ENCODE measurements at regions not wholly inside any gene's neighbourhood (a gene's known extent, or its start where the extent isn't known, plus 50 kb on each side); places are given as distances from the start of the nearest gene placed in this dataset.

GRCh38 chr1:190022709-190023108 is 455.0 kb downstream of the BRINP3 start:
- no peak for TF ChIP-seq CTCF (IDR thresholded peaks at IDR 0.05; ENCODE audit: low read depth, low read length)
- DNase-seq (ENCODE audit: extremely low read depth, low read depth) = no peak

- no peak for TF ChIP-seq CTCF (IDR thresholded peaks at IDR 0.05; ENCODE audit: low read depth, low read length)
- DNase-seq (ENCODE audit: extremely low read depth, low read depth) = no peak
Observed at GRCh38 chr1:190029441-190029840, 448.2 kb downstream of the BRINP3 start.

DNA sequence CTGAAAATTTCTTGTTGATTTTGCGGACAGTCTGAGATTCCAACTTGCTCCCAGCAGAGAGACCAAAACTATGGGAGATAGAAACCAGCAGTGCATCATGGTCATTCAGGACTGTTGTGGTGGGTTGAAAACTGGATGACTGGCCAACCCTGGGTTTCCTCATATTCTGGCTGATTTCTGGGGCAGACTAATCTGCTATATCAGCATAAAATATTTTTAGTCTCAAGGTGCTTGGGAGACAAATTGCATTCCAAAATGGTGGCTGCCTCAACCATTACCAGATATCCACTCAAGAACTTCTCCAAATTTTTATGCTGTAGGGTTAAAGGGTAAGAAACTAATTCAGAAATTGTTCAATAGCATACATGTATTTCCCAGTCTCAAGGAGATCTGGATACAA is 434.0 kb downstream of the BRINP3 start:
- TF ChIP-seq CTCF (IDR thresholded peaks at IDR 0.05; ENCODE audit: low read depth, low read length) = no peak
- DNase-seq (ENCODE audit: extremely low read depth, low read depth) = no peak

DNA sequence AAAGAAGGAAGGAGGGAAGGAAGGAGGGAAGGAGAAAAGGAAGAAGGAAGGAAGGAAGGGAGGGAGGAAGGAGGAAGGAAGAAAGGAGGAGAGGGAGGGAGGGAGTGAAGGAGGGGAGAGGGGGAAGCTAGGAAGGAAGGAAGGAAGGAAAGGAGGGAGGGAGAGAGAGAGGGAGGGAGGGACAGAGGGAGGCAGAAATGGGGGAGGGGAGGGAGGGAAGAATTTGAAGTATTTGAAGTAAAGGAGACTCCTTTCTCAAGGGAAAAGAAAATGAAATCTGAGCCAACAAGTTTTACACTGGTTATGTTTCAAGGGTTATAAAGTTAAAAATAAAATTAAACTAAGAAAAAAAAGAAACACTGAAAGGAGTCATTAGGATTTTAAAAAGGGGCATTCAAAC is 431.4 kb downstream of the BRINP3 start:
- TF ChIP-seq CTCF (IDR thresholded peaks at IDR 0.05; ENCODE audit: low read depth, low read length) = no peak
- no peak for DNase-seq (ENCODE audit: extremely low read depth, low read depth)
